ENCODE measurements at regions not wholly inside any gene's neighbourhood (a gene's known extent, or its start where the extent isn't known, plus 50 kb on each side); places are given as distances from the start of the nearest gene placed in this dataset.

DNA sequence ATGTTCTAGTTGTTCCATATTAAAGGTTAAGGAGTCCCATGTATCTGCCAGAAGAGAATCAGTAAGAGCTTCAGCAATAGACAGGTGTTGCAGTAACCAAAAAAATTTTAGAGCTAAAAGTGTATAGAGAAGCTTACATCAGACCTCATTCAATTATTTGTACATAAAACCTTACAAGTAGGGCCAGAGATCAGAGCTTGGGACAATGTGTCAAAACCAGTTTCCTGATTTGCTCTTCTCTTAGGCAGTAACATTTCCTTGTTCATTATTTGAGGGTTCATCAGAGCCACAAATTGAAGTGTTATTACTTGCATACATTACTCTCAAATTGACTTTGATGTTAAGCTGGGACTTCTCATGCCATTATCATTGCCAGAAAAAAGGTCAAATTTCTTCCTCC is 55.5 kb upstream of the ATXN7L3B start:
- TF ChIP-seq, protein P1, sequence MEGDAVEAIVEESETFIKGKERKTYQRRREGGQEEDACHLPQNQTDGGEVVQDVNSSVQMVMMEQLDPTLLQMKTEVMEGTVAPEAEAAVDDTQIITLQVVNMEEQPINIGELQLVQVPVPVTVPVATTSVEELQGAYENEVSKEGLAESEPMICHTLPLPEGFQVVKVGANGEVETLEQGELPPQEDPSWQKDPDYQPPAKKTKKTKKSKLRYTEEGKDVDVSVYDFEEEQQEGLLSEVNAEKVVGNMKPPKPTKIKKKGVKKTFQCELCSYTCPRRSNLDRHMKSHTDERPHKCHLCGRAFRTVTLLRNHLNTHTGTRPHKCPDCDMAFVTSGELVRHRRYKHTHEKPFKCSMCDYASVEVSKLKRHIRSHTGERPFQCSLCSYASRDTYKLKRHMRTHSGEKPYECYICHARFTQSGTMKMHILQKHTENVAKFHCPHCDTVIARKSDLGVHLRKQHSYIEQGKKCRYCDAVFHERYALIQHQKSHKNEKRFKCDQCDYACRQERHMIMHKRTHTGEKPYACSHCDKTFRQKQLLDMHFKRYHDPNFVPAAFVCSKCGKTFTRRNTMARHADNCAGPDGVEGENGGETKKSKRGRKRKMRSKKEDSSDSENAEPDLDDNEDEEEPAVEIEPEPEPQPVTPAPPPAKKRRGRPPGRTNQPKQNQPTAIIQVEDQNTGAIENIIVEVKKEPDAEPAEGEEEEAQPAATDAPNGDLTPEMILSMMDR (IDR thresholded peaks at IDR 0.05): no peak
- no peak for TF ChIP-seq POLR2A (IDR thresholded peaks at IDR 0.05)

All from breast epithelium (tissue), 3 donors.